Activated CD4-positive, alpha-beta T cell treated with anti-CD3 and anti-CD28 coated beads, Interleukin-10, Interleukin-2, amounts not matched to agents 100 ng/mL and 50 ng/mL, durations not matched to agents 16 hours and 8 hours (primary cell): ENCODE measurements at regions not wholly inside any gene's neighbourhood (a gene's known extent, or its start where the extent isn't known, plus 50 kb on each side); places are given as distances from the start of the nearest gene placed in this dataset.
"Not testable (repeated sequence)": the region's sequence is repeated elsewhere in the genome, so short reads cannot be mapped to it uniquely, and the experiment has no call there.

ENCODE experiments used
- DNase-seq: peaks from one replicate; pipeline ENCODE4 v3.0.0-alpha.2; 2020

DNA sequence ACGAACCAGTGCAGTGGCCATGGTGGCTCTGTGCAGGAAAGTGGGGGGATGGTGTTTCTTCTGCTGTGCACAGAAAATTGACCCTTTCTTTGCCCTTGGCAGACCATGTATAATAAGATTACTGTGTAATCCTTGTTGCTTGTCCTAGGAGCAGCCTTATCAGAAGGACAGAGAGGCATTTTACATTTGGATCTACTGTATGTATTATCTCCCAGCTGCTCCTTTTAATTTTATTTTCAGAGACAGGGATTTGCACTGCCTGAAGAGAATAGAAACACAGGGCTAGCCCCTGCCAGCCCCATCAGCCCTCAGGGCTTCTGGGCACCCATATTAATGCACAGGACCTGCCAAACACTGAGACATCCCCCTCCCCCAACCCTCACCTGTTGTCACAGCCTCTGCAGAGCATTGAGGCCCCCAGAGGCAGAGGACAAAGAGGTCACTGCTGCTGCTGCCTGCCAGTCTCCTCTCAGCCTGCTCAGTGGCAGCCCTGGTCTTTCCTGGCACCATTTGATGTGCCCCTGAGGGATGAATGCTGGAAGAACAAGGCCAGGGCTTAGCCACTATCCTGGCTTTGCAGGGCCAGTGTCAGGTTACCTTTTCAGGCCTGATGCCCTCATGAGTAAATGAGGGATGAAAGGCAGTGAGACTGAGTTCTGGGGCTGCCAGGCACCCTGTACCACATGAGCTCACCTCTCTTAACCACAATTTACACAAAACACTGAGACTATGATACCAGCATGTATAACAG is 533.4 kb downstream of the NTRK3 start:
- no peak for DNase-seq

DNA sequence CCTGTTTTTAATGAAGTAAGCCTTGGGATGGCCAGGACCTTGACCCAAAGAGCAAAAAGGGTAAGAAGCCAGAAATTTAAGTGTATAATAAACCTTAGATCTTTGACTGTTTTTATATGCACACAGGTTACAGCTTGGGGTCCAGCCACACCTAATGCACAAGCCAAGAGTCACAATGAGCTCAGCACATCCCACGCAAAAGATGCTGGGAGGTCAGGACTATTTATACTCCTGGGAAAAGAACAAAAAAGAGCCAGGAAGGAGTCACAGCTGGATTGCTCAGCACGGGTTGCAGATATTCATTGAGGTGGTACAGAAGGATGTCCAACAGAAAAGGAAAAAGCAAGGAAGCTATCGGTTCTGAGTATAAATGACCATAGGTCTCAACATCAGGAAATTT is 536.3 kb downstream of the NTRK3 start:
- no peak for DNase-seq

DNA sequence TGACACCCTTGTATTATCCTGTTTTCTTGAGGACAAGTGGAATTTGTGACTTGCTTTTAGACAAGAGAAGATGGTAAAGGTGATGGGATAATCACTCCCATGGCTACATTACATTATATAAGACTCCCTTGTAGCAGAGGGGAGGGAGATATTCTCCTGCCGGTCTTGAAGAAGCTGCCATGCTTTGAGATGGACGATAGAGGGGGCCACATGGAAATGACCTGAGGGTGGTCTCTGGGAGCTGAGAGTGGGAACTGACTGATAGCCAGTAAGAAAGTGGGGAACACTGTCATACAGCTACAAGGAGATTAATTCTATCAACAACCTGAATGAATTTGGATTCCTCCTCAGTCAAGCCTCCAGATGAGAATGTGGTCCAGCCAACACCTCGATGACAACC is 540.1 kb downstream of the NTRK3 start:
- no peak for DNase-seq

DNA sequence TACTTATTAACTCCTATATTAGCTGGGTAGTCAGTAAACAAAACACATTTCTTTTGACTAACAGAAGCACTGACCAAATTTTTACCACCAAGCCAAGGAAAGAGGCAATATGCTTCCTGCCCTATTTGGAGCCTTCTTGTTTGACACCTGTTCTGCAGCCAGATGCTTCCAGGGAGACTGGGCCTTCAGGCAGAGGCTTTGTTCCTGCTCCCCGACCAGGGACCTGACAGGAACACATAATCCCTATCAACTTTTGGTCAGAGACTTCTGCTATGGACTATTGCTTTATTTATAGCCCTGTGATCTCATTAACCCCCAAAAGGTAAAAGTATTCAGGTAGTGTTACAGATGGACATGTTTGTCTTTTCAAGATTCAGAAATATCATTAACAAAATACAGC is 541.3 kb downstream of the NTRK3 start:
- DNase-seq, result no peak

DNA sequence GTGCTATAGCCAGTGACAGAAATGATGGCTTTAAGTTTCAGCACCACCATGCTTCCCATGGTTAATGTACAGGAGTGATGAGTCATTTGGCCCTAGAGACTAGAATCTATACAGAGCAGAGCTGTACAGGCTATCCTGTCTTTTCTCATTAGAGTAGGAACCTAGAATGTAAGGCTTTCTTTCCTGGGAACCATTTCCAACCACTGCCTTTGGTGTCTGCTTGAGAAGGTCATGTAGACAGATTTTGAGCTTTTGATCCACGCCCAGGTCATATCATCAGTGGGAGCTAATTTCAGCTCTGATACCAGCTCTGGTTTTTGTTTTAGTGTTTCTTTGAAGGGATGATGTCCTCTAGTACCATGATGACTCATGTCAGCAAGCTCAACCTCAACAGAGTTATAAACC is 543.1 kb downstream of the NTRK3 start:
- DNase-seq, result peak; percentile 1

DNA sequence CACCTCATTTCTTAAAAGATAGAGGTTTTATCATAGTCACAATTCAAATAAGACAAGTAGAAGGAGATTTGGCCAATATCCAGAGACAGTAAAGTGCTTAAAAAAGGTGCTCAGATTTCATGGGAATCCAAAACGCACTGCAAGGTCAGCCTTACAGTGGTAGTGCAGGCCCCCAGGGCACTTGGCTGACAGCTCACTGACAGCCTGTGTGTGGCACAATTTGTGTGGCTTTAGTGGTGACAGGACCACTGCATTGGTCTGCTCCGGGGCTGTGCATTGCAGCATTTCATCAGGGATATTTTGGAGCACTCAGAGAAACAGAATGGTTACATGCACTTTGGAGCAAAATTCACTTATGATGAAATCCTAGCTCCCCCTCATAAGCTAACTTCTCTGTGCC is 544.3 kb downstream of the NTRK3 start:
- no peak for DNase-seq

DNA sequence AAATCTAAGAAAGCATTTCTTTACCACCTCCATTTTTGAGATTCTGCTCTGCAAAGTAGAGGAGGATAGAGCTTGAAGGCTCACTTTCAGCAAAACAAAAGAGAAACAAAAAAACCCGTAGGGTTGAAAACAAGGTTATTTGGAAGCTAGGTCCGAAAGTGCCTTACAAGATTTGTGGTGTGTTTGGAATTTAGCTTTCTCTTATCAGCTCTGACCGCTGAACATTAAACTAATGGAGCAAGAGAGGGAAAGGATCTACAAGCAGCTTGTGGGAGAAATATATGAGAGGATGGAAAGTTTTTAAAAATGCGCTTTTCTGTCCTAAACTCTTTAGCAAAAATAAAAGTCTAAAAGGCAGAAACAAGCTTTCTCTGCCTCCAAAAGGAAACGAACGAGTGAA is 545.5 kb downstream of the NTRK3 start:
- no peak for DNase-seq

DNA sequence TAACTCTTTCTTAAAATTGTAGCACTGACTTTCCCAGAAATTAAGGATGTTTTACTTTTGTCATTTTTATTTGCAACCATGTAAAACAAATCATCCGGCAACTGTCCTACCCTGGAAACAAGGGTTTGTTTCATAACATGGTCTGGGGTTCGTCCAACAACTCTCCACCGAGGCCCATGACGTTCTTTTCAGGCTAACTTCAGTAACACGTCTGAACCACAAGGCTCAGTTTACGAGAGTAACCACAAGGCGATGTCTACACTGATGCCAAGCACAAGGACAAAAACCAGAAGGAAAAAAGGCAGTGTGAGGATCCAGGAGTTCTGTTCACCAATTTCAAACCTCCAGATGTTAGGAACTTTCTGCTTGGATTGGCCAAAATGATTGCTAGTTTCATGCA is 546.1 kb downstream of the NTRK3 start:
- DNase-seq, result no peak

DNA sequence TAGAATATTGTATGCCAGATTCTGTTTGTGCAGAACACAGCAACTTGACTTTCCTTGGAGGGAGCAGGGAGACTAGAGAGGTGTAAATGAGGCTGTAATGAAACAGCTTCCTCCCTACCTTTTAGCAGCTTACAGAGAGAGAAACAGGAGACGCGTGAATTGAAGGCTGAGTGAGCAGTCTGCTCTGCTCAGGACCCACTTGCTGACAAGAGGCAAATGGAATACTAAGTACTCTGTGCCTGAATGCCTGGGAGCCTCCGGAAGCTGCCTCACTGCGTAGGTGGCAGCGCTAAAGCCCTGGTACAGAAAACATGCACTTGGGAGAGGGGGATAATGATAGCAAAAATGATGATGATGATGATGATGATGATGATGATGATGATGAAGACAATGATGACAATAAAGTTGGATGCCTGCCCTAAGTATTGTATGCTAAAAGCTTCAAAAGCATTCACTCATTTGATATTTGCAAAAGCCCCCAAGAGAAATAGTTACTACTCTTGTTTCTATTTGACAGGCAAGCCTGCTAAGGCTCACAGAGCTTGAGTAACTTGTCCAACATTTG is 548.9 kb downstream of the NTRK3 start:
- DNase-seq, result no peak

DNA sequence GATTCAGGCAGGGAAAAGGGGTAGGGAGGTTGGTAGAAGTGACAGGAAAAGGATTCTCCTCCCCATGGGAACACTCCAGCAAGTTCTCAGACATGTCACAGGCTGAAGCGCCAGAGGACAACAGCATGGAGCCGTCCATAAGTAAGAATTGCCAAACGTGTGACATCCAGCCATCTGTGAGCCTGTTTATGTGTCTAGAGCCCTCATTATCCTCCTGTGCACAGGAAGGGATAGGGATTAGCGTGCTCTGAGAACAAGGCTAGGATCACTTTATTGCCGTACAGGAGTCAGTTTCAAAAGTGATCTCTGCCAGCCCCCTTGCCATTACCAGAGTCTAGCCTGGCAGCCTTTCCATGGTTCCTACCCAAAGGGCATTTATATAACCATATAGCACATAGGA is 549.5 kb downstream of the NTRK3 start:
- DNase-seq, result no peak

DNA sequence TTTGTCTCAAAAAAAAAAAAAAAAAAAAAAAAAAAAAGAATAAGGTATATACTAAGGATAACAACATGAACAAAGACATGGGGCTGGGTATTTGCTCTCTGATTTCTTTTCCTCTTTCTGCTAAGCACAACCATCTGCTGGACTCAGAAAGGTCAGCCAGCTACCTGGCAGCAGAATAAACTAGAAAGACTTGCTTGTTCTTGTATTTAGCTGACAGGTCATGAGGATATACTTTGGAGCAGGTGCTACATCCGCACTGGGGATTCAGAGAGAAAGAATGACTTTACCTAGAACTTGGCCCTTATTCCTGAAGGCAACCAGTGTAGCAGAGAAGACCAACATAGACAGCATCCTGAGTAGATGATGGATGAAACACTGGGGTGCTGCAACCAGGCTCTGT is 550.5 kb downstream of the NTRK3 start:
- no peak for DNase-seq

DNA sequence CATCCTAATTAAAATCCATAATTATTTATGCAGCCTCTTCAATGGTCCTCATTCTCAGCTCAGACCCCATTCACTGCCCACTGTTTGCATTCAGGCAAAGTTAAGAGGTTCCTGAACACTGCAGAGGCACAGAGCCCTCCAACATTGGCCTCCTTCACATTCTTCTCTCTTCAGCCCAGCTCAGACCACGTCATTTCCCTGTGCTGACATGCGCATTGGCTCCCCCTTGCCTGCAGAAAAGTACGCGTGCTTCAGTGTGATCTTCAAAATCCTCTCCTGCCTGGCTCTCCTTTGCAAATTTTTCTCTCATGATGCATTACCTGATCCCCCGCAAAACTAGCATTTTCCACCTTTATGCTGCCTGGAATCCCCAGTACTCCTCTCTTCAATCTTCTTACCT is 552.3 kb downstream of the NTRK3 start:
- DNase-seq, result no peak

DNA sequence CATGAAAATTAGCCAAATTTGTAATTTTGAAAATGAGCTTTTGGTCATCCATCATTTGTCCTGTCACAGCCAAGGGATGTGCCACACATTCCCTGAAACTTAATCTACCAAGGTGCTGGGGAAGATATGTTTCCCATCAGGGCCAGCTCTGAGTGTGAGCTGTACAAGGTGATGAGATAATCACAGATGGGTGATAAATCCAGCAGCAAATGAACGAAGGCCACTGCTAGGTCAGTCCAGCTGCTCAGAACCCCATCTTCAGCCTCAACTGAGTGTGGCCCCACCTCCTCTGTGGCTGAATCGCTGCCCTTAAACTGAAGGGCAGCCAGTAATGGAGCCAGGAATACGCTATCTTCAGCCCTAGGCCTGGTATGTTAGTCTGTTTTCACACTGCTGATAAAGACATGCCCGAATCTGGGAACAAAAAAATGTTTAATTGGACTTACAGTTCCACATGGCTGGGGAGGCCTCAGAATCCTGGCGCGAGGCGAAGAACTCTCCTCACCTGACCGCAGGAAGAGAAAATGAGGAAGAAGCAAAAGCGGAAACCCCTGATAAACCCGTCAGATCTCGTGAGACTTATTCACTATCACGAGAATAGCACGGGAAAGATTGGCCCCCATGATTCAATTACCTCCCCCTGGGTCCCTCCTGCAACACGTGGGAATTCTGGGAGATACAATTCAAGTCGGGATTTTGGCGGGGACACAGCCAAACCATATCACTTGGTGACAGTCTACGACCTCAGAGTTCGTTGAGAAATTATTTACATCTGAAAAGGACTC is 553.0 kb downstream of the NTRK3 start:
- DNase-seq, result no peak

DNA sequence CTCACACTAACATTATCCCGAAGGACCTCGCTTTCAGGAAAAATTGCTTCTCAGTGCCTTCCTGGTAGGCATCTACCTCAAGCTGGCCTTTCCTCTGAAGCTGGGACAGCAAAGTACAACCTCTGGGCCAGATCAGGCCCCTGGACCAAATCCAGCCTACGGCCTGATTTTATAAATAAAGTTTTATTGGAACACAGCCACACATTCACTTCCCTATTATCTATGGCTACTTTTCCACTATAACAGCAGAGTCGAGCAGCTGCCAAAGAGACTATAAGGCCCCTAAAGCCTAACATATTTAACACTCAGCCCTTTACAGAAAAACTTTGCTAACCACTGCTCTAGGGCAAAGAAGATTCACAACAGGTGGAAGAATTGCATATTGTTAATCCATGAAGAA is 554.3 kb downstream of the NTRK3 start:
- no peak for DNase-seq

DNA sequence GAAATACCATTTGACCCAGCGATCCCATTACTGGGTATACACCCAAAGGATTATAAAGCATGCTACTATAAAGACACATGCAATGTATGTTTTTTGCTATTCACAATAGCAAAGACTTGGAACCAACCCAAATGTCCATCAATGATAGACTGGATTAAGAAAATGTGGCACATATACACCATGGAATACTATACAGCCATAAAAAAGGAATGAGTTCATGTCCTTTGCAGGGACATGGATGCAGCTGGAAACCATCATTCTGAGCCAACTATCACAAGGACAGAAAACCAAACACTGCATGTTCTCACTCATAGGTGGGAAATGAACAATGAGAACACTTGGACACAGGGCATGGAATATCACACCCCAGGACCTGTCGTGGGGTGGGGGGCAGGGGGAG is 558.1 kb downstream of the NTRK3 start:
- not testable (repeated sequence) for DNase-seq

DNA sequence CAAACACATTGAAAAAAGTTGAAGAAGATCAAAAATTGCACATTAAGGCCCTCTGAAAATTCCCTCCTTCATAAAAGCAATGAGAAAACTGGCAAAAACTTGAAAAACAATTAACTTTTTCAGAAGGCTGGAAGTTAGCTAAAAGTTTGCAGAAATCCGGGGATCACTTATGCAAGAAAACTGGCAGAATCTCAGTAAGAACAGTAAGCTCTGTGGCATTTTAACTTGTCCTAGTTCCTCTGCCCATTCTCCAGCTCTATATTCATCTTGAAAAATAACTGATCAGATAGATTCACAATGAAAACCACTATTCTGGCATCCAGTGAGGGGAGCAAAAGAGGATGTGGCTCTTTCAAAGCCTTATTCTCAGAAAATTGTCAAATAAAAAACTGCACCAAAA is 566.8 kb downstream of the NTRK3 start:
- no peak for DNase-seq

DNA sequence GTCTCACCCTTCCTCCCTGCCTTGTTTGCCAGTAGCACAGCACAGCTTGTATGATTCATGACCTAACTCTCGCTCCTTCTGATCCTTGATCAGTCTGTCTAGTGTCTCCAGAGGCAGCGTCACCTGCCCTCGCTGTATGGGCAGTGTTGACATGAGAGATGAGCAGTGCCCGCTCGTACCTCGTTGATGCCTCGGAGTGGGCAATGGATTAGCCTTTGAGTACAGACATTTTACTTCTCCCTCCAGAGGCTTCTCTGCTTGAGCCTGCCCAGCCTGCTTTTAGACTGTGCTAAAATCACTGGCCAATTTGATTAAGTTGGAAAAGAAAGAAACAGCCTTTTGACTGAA is 569.0 kb downstream of the NTRK3 start:
- DNase-seq, result no peak

DNA sequence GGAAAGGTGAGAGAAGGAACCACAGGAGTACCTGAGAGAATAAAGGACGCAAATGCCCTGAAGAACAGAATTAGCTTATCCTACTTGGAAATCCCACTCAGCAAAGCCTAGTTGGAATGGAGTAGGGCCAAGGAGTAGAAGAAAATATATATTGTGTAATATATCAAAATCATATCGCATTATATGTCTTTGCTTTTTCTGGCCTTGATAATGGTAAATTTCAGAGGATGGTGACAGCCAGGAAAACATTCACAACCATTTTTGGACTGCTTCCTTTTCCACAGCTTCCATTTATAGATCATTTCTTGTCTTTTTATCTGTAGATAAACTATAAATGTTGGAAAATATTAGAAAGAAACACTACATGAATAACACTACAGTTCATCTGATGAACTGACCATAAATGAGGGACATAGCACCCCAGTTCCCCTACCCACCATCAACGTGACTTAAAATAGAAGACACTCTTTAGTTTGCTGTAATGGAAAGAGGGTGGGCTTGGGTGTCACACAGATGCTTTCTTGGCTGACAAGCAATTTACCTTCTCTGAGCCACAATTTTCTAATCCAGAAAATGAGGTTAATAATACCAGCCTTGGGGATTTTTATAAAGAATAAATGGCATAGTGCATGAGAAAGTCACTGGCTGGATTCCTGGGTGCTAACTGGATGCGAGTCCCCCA is 569.6 kb downstream of the NTRK3 start:
- DNase-seq, result no peak

DNA sequence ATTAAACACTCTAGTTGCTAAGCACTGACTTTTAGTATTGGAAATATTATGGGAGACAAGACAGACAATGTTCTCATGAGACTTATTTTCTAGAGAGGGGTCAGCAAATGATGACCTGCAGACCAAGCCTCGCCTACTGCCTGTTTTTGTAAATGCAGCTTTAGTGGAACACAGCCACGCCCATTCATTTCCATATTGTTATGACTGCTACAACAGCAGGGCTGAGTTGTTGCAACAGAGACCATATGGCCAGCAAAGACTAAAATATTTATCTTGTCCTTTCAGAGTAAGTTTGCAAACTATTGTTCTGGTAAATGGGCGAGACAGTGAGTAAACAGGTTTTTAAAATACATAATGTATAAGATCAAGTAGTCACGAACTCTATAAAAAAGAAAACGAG is 570.2 kb downstream of the NTRK3 start:
- DNase-seq, result no peak

DNA sequence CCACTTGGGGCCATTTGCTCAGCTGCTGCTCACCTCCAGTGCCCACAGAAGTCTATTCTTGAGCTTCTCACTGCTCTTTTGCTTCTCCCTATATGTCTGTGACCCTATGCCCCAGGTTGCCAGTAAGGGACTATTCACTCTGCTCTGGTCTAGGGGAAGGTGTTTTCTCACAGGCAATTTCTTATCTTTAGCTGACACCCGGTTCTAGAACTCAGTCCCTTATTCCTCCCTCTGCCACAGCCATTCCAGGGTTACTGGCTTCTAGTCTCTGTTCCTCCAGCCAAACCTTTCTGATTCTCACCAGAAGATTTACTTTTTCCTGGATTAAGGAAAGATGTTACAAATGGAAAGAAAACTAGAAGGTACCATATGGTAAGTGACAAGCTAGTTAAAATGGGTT is 574.0 kb downstream of the NTRK3 start:
- DNase-seq, result no peak

DNA sequence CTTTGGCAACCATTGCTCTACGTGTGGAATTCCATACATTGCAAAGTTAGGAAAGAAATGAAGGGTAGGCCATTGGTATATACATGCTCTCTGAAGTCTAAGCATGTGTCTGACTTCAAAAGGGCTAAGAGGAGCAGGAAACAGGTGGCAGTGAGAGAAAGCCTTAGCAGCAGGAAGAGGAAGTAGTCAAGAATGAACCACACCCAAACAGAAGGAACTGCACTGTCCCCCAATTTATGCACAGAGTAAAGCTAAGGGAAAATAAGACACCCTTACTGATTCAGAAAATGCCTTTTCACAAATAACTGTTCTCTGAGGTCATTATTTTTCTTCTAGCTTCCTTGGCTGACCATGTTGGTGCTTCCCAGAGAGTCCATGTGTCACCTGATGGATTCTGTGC is 575.4 kb downstream of the NTRK3 start:
- DNase-seq, result no peak

DNA sequence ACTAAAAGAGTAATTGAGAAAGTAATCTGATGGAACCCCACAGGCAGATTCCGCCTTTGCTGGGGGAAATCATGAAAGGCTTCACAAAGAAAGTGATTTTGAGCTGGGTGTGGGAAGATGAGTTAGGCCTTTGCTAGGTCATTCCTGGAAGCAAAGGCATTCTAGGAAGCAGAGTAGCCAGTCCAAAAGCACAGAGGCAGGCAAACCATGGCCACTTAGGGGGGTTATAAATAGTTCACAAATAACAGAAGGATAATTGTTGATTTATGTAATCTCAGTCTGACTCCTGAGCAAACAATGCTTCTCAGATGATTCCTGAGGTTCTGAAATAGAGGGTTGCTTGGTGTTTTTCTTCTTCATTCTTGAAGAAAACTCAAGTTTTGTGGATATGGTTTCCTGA is 576.3 kb downstream of the NTRK3 start:
- DNase-seq, result no peak

DNA sequence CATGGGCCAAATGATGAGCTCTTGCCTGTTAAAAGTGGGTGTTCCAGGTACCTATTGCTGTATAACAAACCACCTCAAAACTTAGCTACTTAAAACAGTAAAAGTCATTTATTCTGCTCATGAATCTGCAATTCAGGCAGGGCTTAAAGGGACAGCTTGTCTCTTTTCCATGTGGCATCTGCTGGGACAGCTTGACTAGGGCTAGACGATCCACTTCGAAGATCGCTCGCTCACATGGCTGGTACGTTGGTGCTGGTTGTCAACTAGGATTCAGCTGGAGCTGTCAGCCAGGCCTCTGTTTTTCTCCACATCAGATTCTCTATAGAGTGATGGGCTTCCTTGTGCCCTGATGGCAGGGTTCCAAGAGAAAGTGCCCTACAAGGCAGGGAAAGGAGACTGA is 581.3 kb downstream of the NTRK3 start:
- DNase-seq, result no peak
